H1 (cell line): ENCODE measurements at regions not wholly inside any gene's neighbourhood (a gene's known extent, or its start where the extent isn't known, plus 50 kb on each side); places are given as distances from the start of the nearest gene placed in this dataset.

Experiments used
- CTCF ChIA-PET: fragments of 300-600 bp; sonication (Branson Sonifier 250); formaldehyde crosslinking; loops from one replicate; lab custom pipeline; 2021; ENCODE audit not compliant: partially characterized antibody; lab: Charles Lee
- POLR2A ChIA-PET: fragments of 300-600 bp; sonication (Branson Sonifier 250); formaldehyde crosslinking; loops from one replicate; lab custom pipeline; 2021; ENCODE audit warnings: inconsistent platforms; ENCODE audit not compliant: partially characterized antibody; lab: Charles Lee
- DNase-seq, 2 experiments: peaks; one replicate each; pipeline versions ENCODE4 v3.0.0 to v3.0.0-alpha.2; 2010 to 2022; ENCODE audit warnings: low spot score in 2 of 2, low read depth in 1 of 2, mixed read lengths in 1 of 2
- FAIRE-seq: peaks from 2 replicates; lab custom pipeline; 2011; peaks lifted over from hg19 to GRCh38; lab: Jason Lieb, UNC
- H2AFZ ChIP-seq: 2 replicates; pipeline ENCODE4 v1.8.1; 2012; ENCODE audit warnings: low read length, inconsistent platforms
- H2AK5ac ChIP-seq: 2 replicates; pipeline ENCODE4 v1.6.1; 2013; ENCODE audit warnings: low read depth, low read length
- H2BK120ac ChIP-seq: replicated peaks from 2 replicates; pipeline ENCODE3; 2013; ENCODE audit warnings: low read depth, low read length, inconsistent platforms
- H2BK12ac ChIP-seq: 2 replicates; pipeline ENCODE4 v1.6.1; 2013; ENCODE audit warnings: low read depth, low read length
- H2BK15ac ChIP-seq: 2 replicates; pipeline ENCODE4 v1.6.1; 2013; ENCODE audit warnings: low read length
- H2BK20ac ChIP-seq: 2 replicates; pipeline ENCODE4 v1.6.1; 2013; ENCODE audit warnings: low read length
- H2BK5ac ChIP-seq: 2 replicates; pipeline ENCODE4 v1.6.1; 2013; ENCODE audit warnings: low read depth, low read length
- H3K14ac ChIP-seq: 2 replicates; pipeline ENCODE4 v1.6.1; 2013; ENCODE audit warnings: inconsistent platforms; ENCODE audit not compliant: insufficient read length
- H3K18ac ChIP-seq: 2 replicates; pipeline ENCODE4 v1.6.1; 2013; ENCODE audit warnings: low read length; ENCODE audit errors: extremely low read depth
- H3K23ac ChIP-seq: 2 replicates; pipeline ENCODE4 v1.6.1; 2013; ENCODE audit warnings: inconsistent platforms; ENCODE audit not compliant: insufficient read length
- H3K23me2 ChIP-seq: 2 replicates; pipeline ENCODE4 v1.6.1; 2013; ENCODE audit warnings: low read depth, low read length
- H3K27ac ChIP-seq: 2 replicates; pipeline ENCODE4 v1.6.1; 2011; ENCODE audit warnings: low read depth, low read length, inconsistent platforms
- H3K27me3 ChIP-seq, 4 experiments: replicated peaks in 1 of 4; 1 replicate in 1 of 4; 2 replicates in 3 of 4; pipeline versions ENCODE4 v1.6.1 to v1.8.1; 2011 to 2013; ENCODE audit warnings: low read length in 3 of 4, mild to moderate bottlenecking in 3 of 4, inconsistent platforms in 2 of 4, mixed read lengths in 2 of 4, moderate library complexity in 1 of 4; ENCODE audit not compliant: control insufficient read depth in 3 of 4, insufficient read depth in 3 of 4; ENCODE audit errors: extremely low read depth in 1 of 4
- H3K36me3 ChIP-seq, 4 experiments: 2 replicates each; pipeline versions ENCODE4 v1.6.1 to v1.8.1; 2011 to 2013; ENCODE audit warnings: mild to moderate bottlenecking in 4 of 4, low read length in 3 of 4, moderate library complexity in 2 of 4, control low read depth in 1 of 4, inconsistent platforms in 1 of 4; ENCODE audit not compliant: insufficient read depth in 4 of 4, control insufficient read depth in 2 of 4
- H3K4ac ChIP-seq: replicated peaks from 2 replicates; pipeline ENCODE3; 2013; ENCODE audit warnings: low read length, low read depth, mixed read lengths, inconsistent platforms; ENCODE audit not compliant: insufficient read length
- H3K4me1 ChIP-seq, 4 experiments: replicated peaks in 1 of 4; 1 replicate in 1 of 4; 2 replicates in 3 of 4; pipeline versions ENCODE4 v1.6.1 to v1.8.1; 2011 to 2013; ENCODE audit warnings: low read length in 3 of 4, inconsistent platforms in 2 of 4, mixed read lengths in 1 of 4; ENCODE audit not compliant: insufficient read depth in 4 of 4, control insufficient read depth in 3 of 4
- H3K4me2 ChIP-seq, 2 experiments: 2 replicates each; pipeline versions ENCODE4 v1.6.1 to v1.8.1; 2011 to 2013; ENCODE audit warnings: low read depth in 2 of 2, low read length in 2 of 2, control low read depth in 1 of 2, inconsistent platforms in 1 of 2, mild to moderate bottlenecking in 1 of 2; ENCODE audit not compliant: insufficient read depth in 1 of 2
- H3K4me3 ChIP-seq, 4 experiments: fragments of 200-600, 300-600 bp in 1 of 4; sonication (generic), shearing (Covaris generic), sonication (Bioruptor Twin) in 1 of 4; 2 replicates each; pipeline versions ENCODE4 v1.5.1 to v1.8.1; 2011 to 2016; ENCODE audit warnings: low read length in 4 of 4, low read depth in 3 of 4, control low read depth in 2 of 4, inconsistent platforms in 2 of 4, mild to moderate bottlenecking in 2 of 4, mixed read lengths in 1 of 4, moderate library complexity in 1 of 4; ENCODE audit not compliant: insufficient read depth in 2 of 4; ENCODE audit errors: extremely low read depth in 1 of 4
- H3K56ac ChIP-seq: replicated peaks from 2 replicates; pipeline ENCODE3; 2013; ENCODE audit warnings: low read depth, mild to moderate bottlenecking, mixed read lengths, low read length, inconsistent platforms; ENCODE audit not compliant: insufficient read length
- H3K79me1 ChIP-seq: 2 replicates; pipeline ENCODE4 v1.6.1; 2013; ENCODE audit warnings: low read depth, low read length, control low read depth
- H3K79me2 ChIP-seq, 2 experiments: 2 replicates each; pipeline versions ENCODE4 v1.6.1 to v1.8.1; 2012 to 2013; ENCODE audit warnings: low read length in 2 of 2, mild to moderate bottlenecking in 2 of 2, inconsistent platforms in 1 of 2; ENCODE audit not compliant: insufficient read depth in 2 of 2, control insufficient read depth in 1 of 2
- H3K9ac ChIP-seq, 4 experiments: replicated peaks in 1 of 4; 1 replicate in 1 of 4; 2 replicates in 3 of 4; pipeline versions ENCODE4 v1.6.1 to v1.8.1; 2011 to 2013; ENCODE audit warnings: low read depth in 3 of 4, low read length in 3 of 4, control low read depth in 2 of 4, mild to moderate bottlenecking in 2 of 4, moderate library complexity in 2 of 4, inconsistent platforms in 1 of 4; ENCODE audit errors: extremely low read depth in 1 of 4
- H3K9me3 ChIP-seq, 2 experiments: 2 replicates each; pipeline versions ENCODE4 v1.6.1 to v1.8.1; 2012 to 2013; ENCODE audit warnings: mild to moderate bottlenecking in 2 of 2, moderate library complexity in 2 of 2, control low read depth in 1 of 2, inconsistent platforms in 1 of 2, low read depth in 1 of 2, low read length in 1 of 2, mixed read lengths in 1 of 2; ENCODE audit not compliant: insufficient read depth in 2 of 2
- H4K20me1 ChIP-seq, 2 experiments: replicated peaks in 1 of 2; 2 replicates each; pipeline versions ENCODE3 to v1.8.1; 2011 to 2013; ENCODE audit warnings: inconsistent platforms in 2 of 2, low read length in 2 of 2, mild to moderate bottlenecking in 1 of 2; ENCODE audit not compliant: insufficient read depth in 2 of 2, control insufficient read depth in 1 of 2
- H4K5ac ChIP-seq: 2 replicates; pipeline ENCODE4 v1.6.1; 2013; ENCODE audit warnings: low read length, low read depth, mixed read lengths, inconsistent platforms; ENCODE audit not compliant: insufficient read length
- H4K8ac ChIP-seq: 2 replicates; pipeline ENCODE4 v1.8.0; 2013; ENCODE audit warnings: mild to moderate bottlenecking, moderate library complexity, low read length, inconsistent platforms; ENCODE audit not compliant: insufficient read depth; ENCODE audit errors: extremely low read depth
- H4K91ac ChIP-seq: replicated peaks from 2 replicates; pipeline ENCODE3; 2013; ENCODE audit warnings: low read length, mixed read lengths, inconsistent platforms; ENCODE audit not compliant: insufficient read length
- ATF2 ChIP-seq: IDR thresholded peaks from 2 replicates; pipeline ENCODE4 v1.6.1; 2012; ENCODE audit warnings: low read length, inconsistent platforms
- ATF3 ChIP-seq: IDR thresholded peaks from 2 replicates; pipeline ENCODE4 v1.6.1; 2011; ENCODE audit warnings: low read depth, mild to moderate bottlenecking, low read length; ENCODE audit not compliant: insufficient read depth
- CHD1 ChIP-seq: IDR thresholded peaks from 2 replicates; pipeline ENCODE4 v1.6.1; 2012; ENCODE audit warnings: low read depth, low read length, improper control_type of control experiment
- EGR1 ChIP-seq: IDR thresholded peaks from 2 replicates; pipeline ENCODE4 v1.6.1; 2011; ENCODE audit warnings: low read depth, low read length, borderline replicate concordance
- FOSL1 ChIP-seq: IDR thresholded peaks from 2 replicates; pipeline ENCODE4 v1.6.1; 2011; ENCODE audit warnings: mild to moderate bottlenecking, low read depth, low read length, moderate library complexity; ENCODE audit not compliant: insufficient read depth
- HDAC6 ChIP-seq: IDR thresholded peaks from one replicate; pipeline ENCODE4 v1.7.1; 2012; ENCODE audit warnings: low read depth, mild to moderate bottlenecking, inconsistent platforms, low read length, moderate library complexity
- NANOG ChIP-seq: IDR thresholded peaks from 2 replicates; pipeline ENCODE4 v1.6.1; 2011; ENCODE audit warnings: low read length, low read depth, mild to moderate bottlenecking, inconsistent platforms; ENCODE audit not compliant: insufficient read depth, poor library complexity, severe bottlenecking
- POU5F1 ChIP-seq: IDR thresholded peaks from 2 replicates; pipeline ENCODE4 v1.6.1; 2011; ENCODE audit warnings: low read depth, mild to moderate bottlenecking, low read length, moderate library complexity
- RBBP5 ChIP-seq: IDR thresholded peaks from 2 replicates; pipeline ENCODE4 v1.7.1; 2012; ENCODE audit warnings: low read depth, mild to moderate bottlenecking, inconsistent platforms, low read length, moderate library complexity, borderline replicate concordance
- SRF ChIP-seq: IDR thresholded peaks from 2 replicates; pipeline ENCODE4 v1.6.1; 2011; ENCODE audit warnings: mild to moderate bottlenecking, low read depth, low read length, moderate library complexity
- YY1 ChIP-seq: IDR thresholded peaks from 2 replicates; pipeline ENCODE4 v1.6.1; 2011; ENCODE audit warnings: low read depth, mild to moderate bottlenecking, low read length
- WGBS, 2 experiments: shearing (Covaris generic) in 1 of 2; methylation state at CpG; one replicate each; pipeline versions ENCODE4 v1.1.6 to v1.1.7; 2013 to 2015; ENCODE audit warnings: low lambda C conversion rate in 2 of 2, mixed read lengths in 2 of 2, inconsistent platforms in 1 of 2, low coverage in 1 of 2, missing lambda C conversion rate in 1 of 2; ENCODE audit not compliant: insufficient replicate concordance in 2 of 2, insufficient coverage in 1 of 2, insufficient read length in 1 of 2; ENCODE audit errors: extremely low coverage in 1 of 2, missing lambda C conversion rate in 1 of 2; 5-methylcytosine and 5-hydroxymethylcytosine counted together

GRCh38 chr5:36740259-36740898, 134.0 kb downstream of the SLC1A3 start:
- Histone ChIP-seq H2BK20ac (no peak overlapping the region), H3K27ac (no peak overlapping the region; the same call in 1 of the 2 replicates), H3K23me2 (peaks cover 9% of the 10 kb centered on the region), H2AK5ac (no peak overlapping the region), H3K4ac (no peak overlapping the region), H4K8ac (no peak overlapping the region), H2AFZ (peak overlapping the region; percentile 99), H2BK15ac (no peak overlapping the region), H3K27me3 (no peaks in the 10 kb centered on the region), H3K9me3 (no peaks in the 10 kb centered on the region), H3K4me1 (peaks cover 7 to 10% (median 9%) of the 10 kb centered on the region in 4 experiments; a peak in 6 of 7 replicates), H3K4me3 (no peak overlapping the region), H3K4me2 (no peak overlapping the region), H3K23ac (no peak overlapping the region), H4K5ac (no peak overlapping the region), H3K79me2 (no peaks in the 10 kb centered on the region), H3K18ac (no peak overlapping the region), H2BK12ac (no peak overlapping the region; the same call in 1 of the 2 replicates), H2BK120ac (no peak overlapping the region), H4K91ac (no peak overlapping the region), H2BK5ac (no peak overlapping the region), H3K9ac (no peak overlapping the region), H4K20me1 (no peaks in the 10 kb centered on the region), H3K36me3 (no peaks in the 10 kb centered on the region), H3K14ac (no peak overlapping the region), H3K56ac (no peak overlapping the region), H3K79me1 (no peaks in the 10 kb centered on the region; the same call in 1 of the 2 replicates)
- ChIA-PET CTCF (interaction anchor here (0.7 to 7.7 kb wide), 45 partner anchors 9 to 631 kb away, joined by 3 to 121 read pairs (median 6); partner anchors contain the start of gene NUP155), POLR2A (interaction anchor here (0.6 to 1.8 kb wide), 4 partner anchors 127 to 138 kb away, joined by 3 to 7 read pairs (median 4); partner anchors contain the start of gene NIPBL)
- DNase-seq, result no peak
- WGBS, 2 experiments, result 80% methylated on average over 8 of the region's 8 CpGs; no CpG with 5 or more reads in 1 of the 2 experiments
- FAIRE-seq, result no peak
- TF ChIP-seq YY1 (no peak), CHD1 (no peak), NANOG (no peak), POU5F1 (no peak), HDAC6 (no peak), FOSL1 (no peak), EGR1 (no peak), RBBP5 (no peak), ATF3 (no peak), ATF2 (no peak), SRF (no peak)
